ENCODE measurements at regions not wholly inside any gene's neighbourhood (a gene's known extent, or its start where the extent isn't known, plus 50 kb on each side); places are given as distances from the start of the nearest gene placed in this dataset.
A peak's percentile ranks its signal among the peaks of the same experiment; 100 is the strongest.
"Not testable (repeated sequence)": the region's sequence is repeated elsewhere in the genome, so short reads cannot be mapped to it uniquely, and the experiment has no call there.

GRCh38 chr5:35561396-35561795, 56.3 kb upstream of the SPEF2 start:
- DNase-seq: no peak

GRCh38 chr5:35557748-35558147, 59.9 kb upstream of the SPEF2 start:
- no peak for DNase-seq

- DNase-seq: no peak
Observed at GRCh38 chr5:35557199-35557598, 60.5 kb upstream of the SPEF2 start.

GRCh38 chr5:35554016-35554415, 63.6 kb upstream of the SPEF2 start:
- no peak for DNase-seq

- DNase-seq: no peak
Observed at GRCh38 chr5:35545190-35545589, 72.5 kb upstream of the SPEF2 start.

- no peak for DNase-seq
Observed at GRCh38 chr5:35543408-35543807, 74.3 kb upstream of the SPEF2 start.

- DNase-seq: no peak
Observed at GRCh38 chr5:35540002-35540401, 77.7 kb upstream of the SPEF2 start.

GRCh38 chr5:35538198-35538931, 79.3 kb upstream of the SPEF2 start:
- DNase-seq: no peak

- DNase-seq: no peak
Observed at GRCh38 chr5:35533156-35533555, 84.5 kb upstream of the SPEF2 start.

GRCh38 chr5:35531553-35531952, 86.1 kb upstream of the SPEF2 start:
- DNase-seq: not testable (repeated sequence)

- peak; percentile 70 for DNase-seq
Observed at GRCh38 chr5:35518104-35518503, 99.6 kb upstream of the SPEF2 start.

- DNase-seq: no peak
Observed at GRCh38 chr5:35516271-35516670, 101.4 kb upstream of the SPEF2 start.

- no peak for DNase-seq
Observed at GRCh38 chr5:35513612-35514011, 104.1 kb upstream of the SPEF2 start.

GRCh38 chr5:35502206-35502605, 115.5 kb upstream of the SPEF2 start:
- no peak for DNase-seq

GRCh38 chr5:35488791-35489190, 128.9 kb upstream of the SPEF2 start:
- DNase-seq: no peak

GRCh38 chr5:35488055-35488454, 129.6 kb upstream of the SPEF2 start:
- no peak for DNase-seq

- DNase-seq: no peak
Observed at GRCh38 chr5:35487233-35488025, 130.2 kb upstream of the SPEF2 start.

GRCh38 chr5:35485487-35485886, 132.2 kb upstream of the SPEF2 start:
- no peak for DNase-seq

GRCh38 chr5:35484241-35484640, 133.4 kb upstream of the SPEF2 start:
- no peak for DNase-seq

GRCh38 chr5:35483780-35484179, 133.9 kb upstream of the SPEF2 start:
- DNase-seq: no peak

GRCh38 chr5:35483191-35483590, 134.5 kb upstream of the SPEF2 start:
- DNase-seq: no peak

- DNase-seq: no peak
Observed at GRCh38 chr5:35482167-35482755, 135.4 kb upstream of the SPEF2 start.

- DNase-seq: peak; percentile 26
Observed at GRCh38 chr5:35478856-35479682, 138.6 kb upstream of the SPEF2 start.

Measured in RPMI8226 (cell line).